GM19324 (cell line): ENCODE measurements at regions not wholly inside any gene's neighbourhood (a gene's known extent, or its start where the extent isn't known, plus 50 kb on each side); places are given as distances from the start of the nearest gene placed in this dataset.
"Not testable (repeated sequence)": the region's sequence is repeated elsewhere in the genome, so short reads cannot be mapped to it uniquely, and the experiment has no call there.

Experiments used
- ATAC-seq: cut with Tn5 transposase; IDR thresholded peaks from one replicate; pipeline ENCODE4 v1.9.1; 2021; ENCODE audit warnings: mild to moderate bottlenecking, moderate library complexity; ENCODE audit not compliant: unreplicated experiment, low FRiP score

- no peak for ATAC-seq
These were observed 251.2 kb upstream of the RHOBTB1 start for GRCh38 chr10:61195211-61195610.

- ATAC-seq, result not testable (repeated sequence)
These were observed 248.6 kb upstream of the RHOBTB1 start for GRCh38 chr10:61192589-61192988.

GRCh38 chr10:61192042-61192441 is 248.1 kb upstream of the RHOBTB1 start:
- ATAC-seq, result no peak

- ATAC-seq, result no peak
These were observed 245.9 kb upstream of the RHOBTB1 start for GRCh38 chr10:61189912-61190311.

GRCh38 chr10:61188691-61189090 is 244.7 kb upstream of the RHOBTB1 start:
- ATAC-seq, result no peak

GRCh38 chr10:61188101-61188500 is 244.1 kb upstream of the RHOBTB1 start:
- ATAC-seq, result no peak

GRCh38 chr10:61187601-61188000 is 243.6 kb upstream of the RHOBTB1 start:
- ATAC-seq, result no peak

- no peak for ATAC-seq
These were observed 242.4 kb upstream of the RHOBTB1 start for GRCh38 chr10:61186408-61186807.

- no peak for ATAC-seq
These were observed 240.4 kb upstream of the RHOBTB1 start for GRCh38 chr10:61184429-61184828.

- no peak for ATAC-seq
These were observed 240.0 kb upstream of the RHOBTB1 start for GRCh38 chr10:61183967-61184366.

GRCh38 chr10:61181832-61182231 is 237.8 kb upstream of the RHOBTB1 start:
- ATAC-seq, result no peak

- no peak for ATAC-seq
These were observed 235.8 kb upstream of the RHOBTB1 start for GRCh38 chr10:61179771-61180170.

- ATAC-seq, result no peak
These were observed 232.4 kb upstream of the RHOBTB1 start for GRCh38 chr10:61176424-61176823.

GRCh38 chr10:61175316-61175715 is 231.3 kb upstream of the RHOBTB1 start:
- no peak for ATAC-seq

- ATAC-seq, result no peak
These were observed 229.5 kb upstream of the RHOBTB1 start for GRCh38 chr10:61173450-61173849.

GRCh38 chr10:61172182-61172926 is 228.4 kb upstream of the RHOBTB1 start:
- no peak for ATAC-seq

- ATAC-seq, result no peak
These were observed 226.6 kb upstream of the RHOBTB1 start for GRCh38 chr10:61170594-61170993.

GRCh38 chr10:61169294-61169693 is 225.3 kb upstream of the RHOBTB1 start:
- ATAC-seq, result no peak

GRCh38 chr10:61166489-61166888 is 222.5 kb upstream of the RHOBTB1 start:
- no peak for ATAC-seq

GRCh38 chr10:61166065-61166464 is 222.1 kb upstream of the RHOBTB1 start:
- no peak for ATAC-seq

- no peak for ATAC-seq
These were observed 220.6 kb upstream of the RHOBTB1 start for GRCh38 chr10:61164458-61165160.

GRCh38 chr10:61163403-61163802 is 219.4 kb upstream of the RHOBTB1 start:
- ATAC-seq, result no peak
